ENCODE measurements at regions not wholly inside any gene's neighbourhood (a gene's known extent, or its start where the extent isn't known, plus 50 kb on each side); places are given as distances from the start of the nearest gene placed in this dataset.

- TF ChIP-seq CTCF (IDR thresholded peaks at IDR 0.05): no peak
- TF ChIP-seq EZH2 (IDR thresholded peaks at IDR 0.05; ENCODE audit: borderline replicate concordance, insufficient read depth, low read depth, low read length, poor library complexity, severe bottlenecking): no peak
Observed at GRCh38 chr10:35712486-35712885, 70.4 kb upstream of the FZD8 start.

Data from B cell (primary cell).